BLaER1 (cell line): ENCODE measurements at regions not wholly inside any gene's neighbourhood (a gene's known extent, or its start where the extent isn't known, plus 50 kb on each side); places are given as distances from the start of the nearest gene placed in this dataset.

Experiments
- H3K27ac ChIP-seq: shearing (Covaris generic); formaldehyde crosslinking; 2 replicates; pipeline ENCODE4 v1.8.1; 2022
- H3K27me3 ChIP-seq: shearing (Covaris generic); formaldehyde crosslinking; 2 replicates; pipeline ENCODE4 v1.8.1; 2022
- H3K36me3 ChIP-seq: shearing (Covaris generic); formaldehyde crosslinking; 2 replicates; pipeline ENCODE4 v1.8.1; 2022
- H3K4me1 ChIP-seq: shearing (Covaris generic); formaldehyde crosslinking; 2 replicates; pipeline ENCODE4 v1.8.1; 2022
- H3K4me2 ChIP-seq: shearing (Covaris generic); formaldehyde crosslinking; 2 replicates; pipeline ENCODE4 v1.8.1; 2022
- H3K4me3 ChIP-seq: shearing (Covaris generic); formaldehyde crosslinking; 2 replicates; pipeline ENCODE4 v1.8.1; 2022
- H3K9ac ChIP-seq: shearing (Covaris generic); formaldehyde crosslinking; 2 replicates; pipeline ENCODE4 v1.8.1; 2022
- H3K9me3 ChIP-seq: shearing (Covaris generic); formaldehyde crosslinking; 2 replicates; pipeline ENCODE4 v1.8.1; 2022
- H4K20me1 ChIP-seq: shearing (Covaris generic); formaldehyde crosslinking; 2 replicates; pipeline ENCODE4 v1.8.1; 2022
- Cebpa-rat ChIP-seq: shearing (Covaris generic); IDR thresholded peaks from 2 replicates; pipeline ENCODE4 v1.8.1; 2022

- H3K4me1 ChIP-seq = no peaks in the 10 kb centered on the region
- no peak overlapping the region for H3K27ac ChIP-seq
- no peaks in the 10 kb centered on the region for H3K9me3 ChIP-seq
- no peak overlapping the region for H3K4me2 ChIP-seq
- no peak overlapping the region for H3K9ac ChIP-seq
- no peak for TF ChIP-seq Cebpa-rat
- no peaks in the 10 kb centered on the region for H4K20me1 ChIP-seq
- no peak overlapping the region for H3K4me3 ChIP-seq
- H3K36me3 ChIP-seq = no peaks in the 10 kb centered on the region
- no peaks in the 10 kb centered on the region for H3K27me3 ChIP-seq
Measured at GRCh38 chr12:61956545-61956944, 303.7 kb upstream of the USP15 start.

GRCh38 chr12:61974461-61974860 lies 285.7 kb upstream of the USP15 start:
- Histone ChIP-seq H3K4me3 (no peak overlapping the region), H3K9ac (no peak overlapping the region), H3K36me3 (no peaks in the 10 kb centered on the region), H3K27me3 (no peaks in the 10 kb centered on the region), H3K4me1 (no peaks in the 10 kb centered on the region), H3K9me3 (no peaks in the 10 kb centered on the region), H3K27ac (no peak overlapping the region), H3K4me2 (no peak overlapping the region), H4K20me1 (no peaks in the 10 kb centered on the region)
- no peak for TF ChIP-seq Cebpa-rat

GRCh38 chr12:61985830-61986229 lies 274.4 kb upstream of the USP15 start:
- H3K36me3 ChIP-seq = no peaks in the 10 kb centered on the region
- H3K27me3 ChIP-seq = no peaks in the 10 kb centered on the region
- no peaks in the 10 kb centered on the region for H4K20me1 ChIP-seq
- no peak overlapping the region for H3K4me3 ChIP-seq
- no peak overlapping the region for H3K27ac ChIP-seq
- no peak for TF ChIP-seq Cebpa-rat
- no peaks in the 10 kb centered on the region for H3K9me3 ChIP-seq
- H3K4me1 ChIP-seq = no peaks in the 10 kb centered on the region
- H3K4me2 ChIP-seq = no peak overlapping the region
- no peak overlapping the region for H3K9ac ChIP-seq

GRCh38 chr12:61987173-61987572 lies 273.0 kb upstream of the USP15 start:
- Histone ChIP-seq H3K9me3 (no peaks in the 10 kb centered on the region), H3K27me3 (no peaks in the 10 kb centered on the region), H3K27ac (no peak overlapping the region), H3K4me1 (no peaks in the 10 kb centered on the region), H3K36me3 (no peaks in the 10 kb centered on the region), H3K4me3 (no peak overlapping the region), H3K9ac (no peak overlapping the region), H4K20me1 (no peaks in the 10 kb centered on the region), H3K4me2 (no peak overlapping the region)
- no peak for TF ChIP-seq Cebpa-rat

- no peak overlapping the region for H3K4me3 ChIP-seq
- H3K27me3 ChIP-seq = no peaks in the 10 kb centered on the region
- no peaks in the 10 kb centered on the region for H3K9me3 ChIP-seq
- no peaks in the 10 kb centered on the region for H4K20me1 ChIP-seq
- TF ChIP-seq Cebpa-rat = no peak
- H3K27ac ChIP-seq = no peak overlapping the region
- no peaks in the 10 kb centered on the region for H3K36me3 ChIP-seq
- H3K4me1 ChIP-seq = no peaks in the 10 kb centered on the region
- H3K9ac ChIP-seq = no peak overlapping the region
- no peak overlapping the region for H3K4me2 ChIP-seq
Measured at GRCh38 chr12:61991661-61992060, 268.5 kb upstream of the USP15 start.

GRCh38 chr12:61993734-61994345 lies 266.4 kb upstream of the USP15 start:
- Histone ChIP-seq H3K4me1 (no peaks in the 10 kb centered on the region), H3K4me3 (no peak overlapping the region), H3K9ac (no peak overlapping the region), H3K27me3 (no peaks in the 10 kb centered on the region), H3K4me2 (no peak overlapping the region), H3K27ac (no peak overlapping the region), H3K36me3 (no peaks in the 10 kb centered on the region), H4K20me1 (no peaks in the 10 kb centered on the region), H3K9me3 (no peaks in the 10 kb centered on the region)
- no peak for TF ChIP-seq Cebpa-rat

- Histone ChIP-seq H4K20me1 (no peaks in the 10 kb centered on the region), H3K9me3 (no peaks in the 10 kb centered on the region), H3K4me2 (no peak overlapping the region), H3K27me3 (no peaks in the 10 kb centered on the region), H3K36me3 (no peaks in the 10 kb centered on the region), H3K9ac (no peak overlapping the region), H3K4me3 (no peak overlapping the region), H3K4me1 (no peaks in the 10 kb centered on the region), H3K27ac (no peak overlapping the region)
- no peak for TF ChIP-seq Cebpa-rat
Measured at GRCh38 chr12:61996717-61997116, 263.5 kb upstream of the USP15 start.

- Histone ChIP-seq H3K4me3 (no peak overlapping the region), H3K4me1 (no peaks in the 10 kb centered on the region), H3K4me2 (no peak overlapping the region), H3K27me3 (no peaks in the 10 kb centered on the region), H3K27ac (no peak overlapping the region), H3K36me3 (no peaks in the 10 kb centered on the region), H3K9me3 (no peaks in the 10 kb centered on the region), H4K20me1 (no peaks in the 10 kb centered on the region), H3K9ac (no peak overlapping the region)
- no peak for TF ChIP-seq Cebpa-rat
Measured at GRCh38 chr12:61998791-61999190, 261.4 kb upstream of the USP15 start.

GRCh38 chr12:61999311-61999710 lies 260.9 kb upstream of the USP15 start:
- H3K4me2 ChIP-seq = no peak overlapping the region
- H3K4me1 ChIP-seq = no peaks in the 10 kb centered on the region
- no peak overlapping the region for H3K9ac ChIP-seq
- no peaks in the 10 kb centered on the region for H3K9me3 ChIP-seq
- no peaks in the 10 kb centered on the region for H4K20me1 ChIP-seq
- no peak for TF ChIP-seq Cebpa-rat
- H3K4me3 ChIP-seq = no peak overlapping the region
- no peak overlapping the region for H3K27ac ChIP-seq
- H3K27me3 ChIP-seq = no peaks in the 10 kb centered on the region
- no peaks in the 10 kb centered on the region for H3K36me3 ChIP-seq

- no peaks in the 10 kb centered on the region for H3K27me3 ChIP-seq
- H3K9me3 ChIP-seq = no peaks in the 10 kb centered on the region
- H3K4me3 ChIP-seq = no peak overlapping the region
- no peaks in the 10 kb centered on the region for H3K4me1 ChIP-seq
- no peak for TF ChIP-seq Cebpa-rat
- no peaks in the 10 kb centered on the region for H3K36me3 ChIP-seq
- H3K4me2 ChIP-seq = no peak overlapping the region
- no peak overlapping the region for H3K27ac ChIP-seq
- no peak overlapping the region for H3K9ac ChIP-seq
- H4K20me1 ChIP-seq = no peaks in the 10 kb centered on the region
Measured at GRCh38 chr12:62001424-62001823, 258.8 kb upstream of the USP15 start.

- H3K4me2 ChIP-seq = no peak overlapping the region
Measured at GRCh38 chr12:62003226-62003625, 257.0 kb upstream of the USP15 start.

More at GRCh38 chr12:62003226-62003625, 257.0 kb upstream of the USP15 start:
- TF ChIP-seq Cebpa-rat = no peak
- Histone ChIP-seq H3K4me3 (no peak overlapping the region), H3K36me3 (no peaks in the 10 kb centered on the region), H3K9ac (no peak overlapping the region), H3K9me3 (no peaks in the 10 kb centered on the region), H3K27ac (no peak overlapping the region), H3K27me3 (no peaks in the 10 kb centered on the region), H4K20me1 (no peaks in the 10 kb centered on the region), H3K4me1 (no peaks in the 10 kb centered on the region)
